HG02840 (cell line): ENCODE measurements at regions not wholly inside any gene's neighbourhood (a gene's known extent, or its start where the extent isn't known, plus 50 kb on each side); places are given as distances from the start of the nearest gene placed in this dataset.
"Not testable (repeated sequence)": the region's sequence is repeated elsewhere in the genome, so short reads cannot be mapped to it uniquely, and the experiment has no call there.

Experiments
- ATAC-seq: cut with Tn5 transposase; IDR thresholded peaks from one replicate; pipeline ENCODE4 v1.9.1; 2021; ENCODE audit warnings: mild to moderate bottlenecking, moderate library complexity, moderate number of reproducible peaks; ENCODE audit not compliant: unreplicated experiment, low FRiP score

DNA sequence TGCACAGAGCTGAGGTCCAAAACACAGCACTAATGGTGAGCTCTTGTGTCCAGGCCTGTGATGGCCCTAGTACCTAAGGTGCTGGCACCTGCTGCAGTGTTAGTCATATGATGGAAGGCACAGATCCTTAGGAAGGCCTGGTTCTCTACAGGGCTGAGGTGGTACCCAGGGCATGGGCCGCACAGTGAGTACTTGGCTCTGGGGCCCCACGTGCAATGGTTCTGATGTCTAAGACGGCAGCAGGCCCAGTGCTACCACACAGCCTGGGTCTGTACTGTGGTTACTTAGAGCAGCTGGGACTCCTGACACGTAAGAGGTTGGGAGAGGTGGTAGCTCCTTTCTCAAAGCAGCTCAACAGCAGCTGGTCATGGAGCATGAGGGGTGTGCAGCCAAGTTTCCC, 70.6 kb upstream of the MAGI2 start:
- no peak for ATAC-seq

DNA sequence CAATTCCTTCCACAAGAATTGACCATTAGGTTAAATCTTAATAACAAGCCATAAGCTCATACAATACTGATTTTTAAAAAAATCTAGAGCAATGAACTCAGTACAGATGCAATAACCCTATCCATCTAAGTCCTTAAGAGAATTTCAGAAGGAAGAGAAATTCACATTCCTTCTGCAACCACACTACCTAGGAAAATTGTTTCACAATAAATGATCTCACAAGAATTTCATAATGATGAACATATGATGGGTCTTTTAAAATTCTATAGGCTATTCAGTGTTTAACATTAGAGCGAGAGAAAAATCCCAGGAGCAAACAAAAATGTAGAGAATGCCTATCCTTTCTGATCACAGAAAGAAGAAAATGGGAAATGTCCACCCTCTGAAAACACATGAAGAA, 70.0 kb upstream of the MAGI2 start:
- ATAC-seq, result no peak

DNA sequence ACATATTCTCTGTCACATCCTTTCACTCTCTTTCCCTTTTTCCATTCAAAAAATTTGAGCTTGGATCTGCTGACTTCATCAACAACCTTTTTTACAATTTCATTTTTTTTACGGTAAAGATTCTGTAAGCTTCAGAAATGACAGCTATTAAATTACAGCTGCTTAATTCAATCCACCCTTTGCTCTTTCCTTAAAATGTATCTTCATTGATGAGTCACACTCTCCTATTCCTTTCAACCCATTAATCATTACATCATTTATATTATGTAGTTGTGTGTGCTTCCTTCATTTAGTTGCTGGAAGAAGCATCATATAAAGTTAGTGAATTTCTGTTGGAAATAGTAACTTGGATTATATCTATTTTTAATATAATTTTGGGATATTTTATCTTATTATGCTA, 67.1 kb upstream of the MAGI2 start:
- no peak for ATAC-seq

DNA sequence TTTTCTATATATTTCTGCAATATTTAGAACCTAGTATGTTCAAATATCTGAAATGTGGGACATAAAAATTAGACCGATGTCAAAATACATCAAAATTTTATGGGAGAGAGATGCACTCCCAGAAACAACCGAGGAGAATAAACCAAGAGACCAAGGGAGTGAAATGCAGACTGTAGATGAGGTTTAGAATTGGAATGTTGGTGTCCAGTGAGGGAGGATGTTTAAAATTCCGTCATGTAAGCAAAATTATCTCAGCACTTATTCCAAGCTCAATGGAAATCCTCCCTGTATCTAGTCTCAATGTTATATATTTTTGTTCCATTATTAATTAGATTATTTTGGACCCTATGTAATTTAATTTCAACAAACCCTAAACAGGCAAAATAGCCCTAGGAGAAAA, 61.9 kb upstream of the MAGI2 start:
- ATAC-seq, result no peak

DNA sequence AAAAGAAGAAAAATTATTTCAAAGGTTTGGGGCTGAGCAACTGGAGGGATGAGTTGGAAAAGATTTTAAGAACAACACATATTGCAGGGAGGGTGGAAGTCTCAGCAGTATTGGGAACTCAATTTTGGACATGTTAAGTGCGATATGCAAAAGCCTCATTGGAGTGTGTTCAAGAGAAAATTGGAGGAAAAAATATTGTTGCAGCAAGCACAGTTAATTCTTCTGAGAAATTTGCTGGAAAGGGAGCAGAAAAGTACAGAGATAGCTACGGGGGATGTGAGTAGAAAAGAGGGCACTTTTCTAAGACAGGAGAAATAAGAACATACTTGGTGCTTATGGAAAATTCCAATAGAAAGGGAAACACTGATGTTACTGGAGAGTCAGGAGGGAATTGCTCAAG, 59.8 kb upstream of the MAGI2 start:
- ATAC-seq, result no peak

DNA sequence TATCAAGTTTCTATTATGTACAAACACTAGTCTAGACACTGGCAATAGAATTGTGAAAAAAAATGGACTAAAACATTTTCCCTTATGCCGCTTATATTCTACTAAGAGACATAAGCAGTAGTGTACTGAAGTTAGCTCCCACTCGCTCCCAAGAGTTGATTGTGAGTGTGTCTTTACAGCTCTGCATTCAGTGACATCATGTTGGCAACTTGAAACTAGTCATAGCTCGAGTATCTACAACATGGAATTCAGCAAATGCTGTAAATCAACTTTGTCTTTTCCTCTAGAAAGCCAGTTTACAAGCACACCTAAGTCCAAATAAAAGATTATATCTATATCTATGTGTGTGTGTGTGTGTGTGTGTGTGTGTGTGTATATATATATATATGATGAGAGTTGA, 58.8 kb upstream of the MAGI2 start:
- ATAC-seq, result no peak

DNA sequence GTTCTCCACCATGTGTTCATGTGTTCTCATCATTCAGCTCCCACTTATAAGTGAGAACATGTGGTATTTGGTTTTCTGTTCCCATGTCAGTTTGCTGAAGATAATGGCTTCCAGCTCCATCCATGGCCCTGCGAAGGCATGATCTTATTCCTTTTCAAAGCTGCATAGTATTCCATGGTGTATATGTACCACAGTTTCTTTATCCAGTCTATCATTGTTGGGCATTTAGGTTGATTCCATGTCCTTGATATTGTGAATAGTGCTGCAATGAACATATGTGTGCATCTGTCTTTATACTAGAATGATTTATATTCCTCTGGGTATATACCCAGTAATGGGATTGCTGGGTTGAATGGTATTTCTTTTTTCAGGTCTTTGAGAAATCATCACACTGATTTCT, 57.6 kb upstream of the MAGI2 start:
- ATAC-seq, result not testable (repeated sequence)

DNA sequence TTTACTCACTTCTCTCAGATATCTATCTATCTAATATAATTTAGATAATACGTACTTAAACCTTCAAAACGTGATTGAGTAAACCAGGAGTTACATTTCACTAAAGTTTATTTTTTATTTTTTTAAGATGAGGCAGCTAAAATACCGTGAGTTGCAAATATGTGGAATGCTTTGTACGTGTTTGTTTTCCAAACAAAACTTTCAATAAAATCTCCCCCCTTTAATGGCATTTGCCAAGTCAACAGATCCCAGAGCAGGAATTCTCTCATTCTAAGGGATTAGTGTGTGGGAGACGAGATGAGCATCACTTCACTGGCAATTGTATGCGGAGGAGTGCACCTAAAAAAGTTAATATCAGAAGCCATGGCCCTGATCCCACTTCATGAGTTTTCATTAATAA, 53.7 kb upstream of the MAGI2 start:
- no peak for ATAC-seq

DNA sequence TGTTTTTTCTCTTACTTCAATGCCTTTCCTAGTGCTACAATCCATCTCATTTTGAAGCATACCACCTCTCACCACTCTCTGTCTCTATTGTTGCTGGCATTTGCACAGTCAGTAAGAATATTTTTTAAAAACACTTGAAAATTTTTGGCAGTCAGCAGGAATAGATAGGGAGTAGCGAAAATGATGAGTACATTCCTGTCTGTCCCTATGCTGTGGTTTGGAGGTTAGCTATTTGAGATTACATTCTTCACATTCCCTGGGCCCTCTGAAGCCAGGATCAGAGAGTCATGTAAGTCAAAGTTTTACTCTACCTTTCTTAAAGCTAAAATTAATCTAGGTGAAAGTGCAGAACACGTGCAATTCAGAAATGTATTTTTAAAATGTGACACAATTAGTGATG, 53.0 kb upstream of the MAGI2 start:
- no peak for ATAC-seq

DNA sequence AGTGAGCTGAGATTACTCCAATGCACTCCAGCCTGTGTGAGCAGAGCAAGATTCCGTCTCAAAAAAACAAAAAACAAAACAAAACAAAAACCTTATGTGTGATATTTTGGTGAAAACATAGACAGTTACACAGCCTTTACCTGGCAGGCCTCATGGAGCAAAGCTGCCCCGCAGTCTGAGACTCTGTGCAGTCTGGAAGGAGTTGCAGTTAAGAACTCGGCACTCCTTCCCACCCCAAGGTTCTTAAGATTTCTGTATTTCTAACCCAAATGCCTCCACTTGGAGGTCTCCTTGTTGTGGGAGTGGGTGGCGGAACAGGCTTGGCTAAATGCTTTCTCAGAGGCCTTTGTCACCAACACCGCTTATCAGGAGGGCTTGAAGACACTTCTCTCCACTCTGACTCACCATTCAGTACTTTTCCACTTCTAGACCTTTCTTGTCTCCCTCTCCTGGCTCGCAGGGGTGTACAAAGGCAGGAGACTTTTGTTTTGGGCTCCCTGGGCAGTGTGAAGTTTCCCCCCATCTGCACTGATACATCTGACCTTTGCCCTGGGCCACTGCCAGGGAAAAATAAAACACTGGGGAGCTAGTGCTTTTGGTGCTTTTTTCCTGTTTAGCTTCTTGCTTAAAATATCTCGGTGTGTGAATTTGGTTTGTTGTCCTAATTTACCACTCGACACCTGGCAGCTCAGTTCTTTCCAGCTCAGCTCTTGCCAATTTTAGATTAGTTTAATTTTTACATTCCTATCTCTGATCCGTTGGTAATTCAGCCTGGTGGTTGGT, 51.3 kb upstream of the MAGI2 start:
- no peak for ATAC-seq
